Endothelial cell of umbilical vein (primary cell): ENCODE measurements at regions not wholly inside any gene's neighbourhood (a gene's known extent, or its start where the extent isn't known, plus 50 kb on each side); places are given as distances from the start of the nearest gene placed in this dataset.

Experiments
- BruUV-seq: library from RNA; stranded (reverse); fragments of 400-500 nt; replicated peaks from 2 replicates; lab custom pipeline; 2021; lab: Mats Ljungman, UMichigan
- CTCF ChIA-PET: fragments of 300-600, 350-600 bp; sonication (Branson Sonifier 250); formaldehyde crosslinking; loops from one replicate; lab custom pipeline; 2021; ENCODE audit warnings: antibody characterized with exemption, inconsistent platforms; lab: Charles Lee
- POLR2A ChIA-PET: fragments of 300-600, 350-600 bp; sonication (Branson Sonifier 250); formaldehyde crosslinking; loops from one replicate; lab custom pipeline; 2021; ENCODE audit warnings: antibody characterized with exemption, inconsistent platforms; lab: Charles Lee
- DNase-seq: peaks from one replicate; pipeline ENCODE4 v3.0.0-alpha.2; 2011; ENCODE audit warnings: low read depth, low spot score
- FAIRE-seq: peaks from 2 replicates; lab custom pipeline; 2011; peaks lifted over from hg19 to GRCh38; lab: Jason Lieb, UNC
- H2AFZ ChIP-seq: 2 replicates; pipeline ENCODE4 v1.6.0; 2012; ENCODE audit warnings: low read depth, low read length, control low read depth, inconsistent platforms
- H3K27ac ChIP-seq: 2 replicates; pipeline ENCODE4 v1.5.1; 2011; ENCODE audit warnings: low read depth, mild to moderate bottlenecking, control low read depth, low read length, moderate library complexity; ENCODE audit not compliant: insufficient read depth
- H3K27me3 ChIP-seq, 2 experiments: 2 replicates each; pipeline versions ENCODE4 v1.6.0 to v1.6.1; 2011; ENCODE audit warnings: low read length in 2 of 2, mixed read lengths in 1 of 2; ENCODE audit not compliant: control insufficient read depth in 2 of 2, insufficient read depth in 2 of 2
- H3K36me3 ChIP-seq, 2 experiments: 2 replicates in 1 of 2; 3 replicates in 1 of 2; pipeline ENCODE4 v1.5.1; 2011; ENCODE audit warnings: low read length in 2 of 2, mild to moderate bottlenecking in 1 of 2, moderate library complexity in 1 of 2; ENCODE audit not compliant: control insufficient read depth in 2 of 2, insufficient read depth in 2 of 2; ENCODE audit errors: extremely low read depth in 1 of 2
- H3K4me1 ChIP-seq: 3 replicates; pipeline ENCODE4 v1.5.1; 2011; ENCODE audit warnings: mild to moderate bottlenecking, low read length; ENCODE audit not compliant: control insufficient read depth, insufficient read depth; ENCODE audit errors: extremely low read depth
- H3K4me2 ChIP-seq: 2 replicates; pipeline ENCODE4 v1.6.1; 2011; ENCODE audit warnings: low read length, control low read depth, mixed read lengths; ENCODE audit not compliant: insufficient read depth
- H3K4me3 ChIP-seq, 3 experiments: fragments of 200-600 bp in 1 of 3; sonication (generic), shearing (Covaris generic) in 1 of 3; replicated peaks in 1 of 3; 2 replicates each; pipeline ENCODE4 v1.5.1; 2011 to 2016; ENCODE audit warnings: control low read depth in 3 of 3, low read length in 3 of 3, mild to moderate bottlenecking in 2 of 3, inconsistent platforms in 1 of 3, low read depth in 1 of 3, moderate library complexity in 1 of 3; ENCODE audit not compliant: insufficient read depth in 1 of 3
- H3K79me2 ChIP-seq: 2 replicates; pipeline ENCODE4 v1.6.0; 2012; ENCODE audit warnings: low read length, inconsistent platforms; ENCODE audit not compliant: control insufficient read depth, insufficient read depth
- H3K9ac ChIP-seq: replicated peaks from 2 replicates; pipeline ENCODE3; 2011; ENCODE audit warnings: low read length, control low read depth; ENCODE audit not compliant: insufficient read depth; ENCODE audit errors: extremely low read depth
- H3K9me1 ChIP-seq: replicated peaks from 3 replicates; pipeline ENCODE4 v1.6.0; 2011; ENCODE audit warnings: mild to moderate bottlenecking, low read length; ENCODE audit not compliant: control insufficient read depth, insufficient read depth; ENCODE audit errors: extremely low read depth
- H3K9me3 ChIP-seq: replicated peaks from 2 replicates; pipeline ENCODE4 v1.5.1; 2012; ENCODE audit warnings: low read length, inconsistent platforms; ENCODE audit not compliant: control insufficient read depth, insufficient read depth
- H4K20me1 ChIP-seq: replicated peaks from 2 replicates; pipeline ENCODE3; 2011; ENCODE audit warnings: mild to moderate bottlenecking, low read length; ENCODE audit not compliant: control insufficient read depth, insufficient read depth; ENCODE audit errors: extremely low read depth
- EZH2 ChIP-seq: IDR thresholded peaks from 2 replicates; pipeline ENCODE4 v1.6.1; 2012; ENCODE audit warnings: borderline replicate concordance, low read depth, mild to moderate bottlenecking, moderate library complexity, low read length, inconsistent platforms; ENCODE audit not compliant: severe bottlenecking
- FOS ChIP-seq: IDR thresholded peaks from 2 replicates; pipeline ENCODE4 v1.6.1; 2011; ENCODE audit warnings: mild to moderate bottlenecking, low read length, moderate library complexity, borderline replicate concordance; ENCODE audit not compliant: insufficient read depth
- GATA2 ChIP-seq: IDR thresholded peaks from 2 replicates; pipeline ENCODE4 v1.7.0; 2011; ENCODE audit warnings: low read depth, mild to moderate bottlenecking, moderate library complexity, mixed read lengths, low read length; ENCODE audit not compliant: insufficient read length, insufficient read depth
- JUN ChIP-seq: IDR thresholded peaks from 2 replicates; pipeline ENCODE4 v1.6.1; 2011; ENCODE audit warnings: borderline replicate concordance, low read depth; ENCODE audit not compliant: insufficient read length, insufficient read depth
- MYC ChIP-seq: IDR thresholded peaks from one replicate; pipeline ENCODE4 v1.6.1; 2011; ENCODE audit warnings: mild to moderate bottlenecking, low read depth, low read length
- POLR2A ChIP-seq: IDR thresholded peaks from 2 replicates; pipeline ENCODE4 v1.6.1; 2012; ENCODE audit warnings: low read depth, mild to moderate bottlenecking, control low read depth, low read length
- POLR2AphosphoS5 ChIP-seq: IDR thresholded peaks from 2 replicates; pipeline ENCODE4 v1.6.1; 2012; ENCODE audit warnings: low read depth, mild to moderate bottlenecking, control low read depth, low read length, moderate library complexity; ENCODE audit not compliant: insufficient read depth
- dilution Hi-C: fragments of 300-500 bp; cut with MboI; formaldehyde crosslinking; loops from one replicate; pipeline ENCODE4 v1.15.0; 2019; ENCODE audit warnings: low sequenced_read_pairs; ENCODE audit not compliant: extremely low pct_ligation_motif_present
- intact Hi-C: fragments of 100-400 bp; cut with micrococcal nuclease; formaldehyde crosslinking; loops from one replicate; pipeline ENCODE4 v1.10.0; 2022
- TF ChIP-seq, protein P1 (sequence below), 2 donors: IDR thresholded peaks; 1 replicate in 1 of 2; 2 replicates in 1 of 2; pipeline ENCODE4 v1.5.1; 2011; ENCODE audit warnings: low read length in 2 of 2, mild to moderate bottlenecking in 2 of 2, moderate library complexity in 2 of 2, control low read depth in 1 of 2, inconsistent platforms in 1 of 2, low read depth in 1 of 2; ENCODE audit not compliant: insufficient read depth in 1 of 2; ENCODE audit errors: extremely low read depth in 1 of 2
- TF ChIP-seq, protein P2 (sequence below): IDR thresholded peaks from 2 replicates; pipeline ENCODE4 v1.6.1; 2011; ENCODE audit not compliant: insufficient read depth, insufficient read length

- Histone ChIP-seq H3K79me2 (no peaks in the 10 kb centered on the region), H3K4me2 (no peak overlapping the region), H3K27ac (no peak overlapping the region), H3K4me3 (no peak overlapping the region), H3K27me3 (peaks cover 0 to 6% of the 10 kb centered on the region in 2 experiments), H3K9ac (no peak overlapping the region), H3K9me3 (no peaks in the 10 kb centered on the region), H4K20me1 (no peaks in the 10 kb centered on the region), H2AFZ (no peak overlapping the region), H3K9me1 (no peaks in the 10 kb centered on the region), H3K36me3 (no peaks in the 10 kb centered on the region), H3K4me1 (peaks cover 12% of the 10 kb centered on the region)
- DNase-seq (no peak), FAIRE-seq (no peak)
- ChIA-PET POLR2A (no interaction called here), CTCF (no interaction called here)
- no TSS peak for BruUV-seq
- intact Hi-C loops (no loop called here), dilution Hi-C loops (no loop called here)
- TF ChIP-seq POLR2A (no peak), FOS (no peak), EZH2 (no peak), POLR2AphosphoS5 (no peak), JUN (no peak), GATA2 (no peak), MYC (no peak)
- TF ChIP-seq, protein P1, sequence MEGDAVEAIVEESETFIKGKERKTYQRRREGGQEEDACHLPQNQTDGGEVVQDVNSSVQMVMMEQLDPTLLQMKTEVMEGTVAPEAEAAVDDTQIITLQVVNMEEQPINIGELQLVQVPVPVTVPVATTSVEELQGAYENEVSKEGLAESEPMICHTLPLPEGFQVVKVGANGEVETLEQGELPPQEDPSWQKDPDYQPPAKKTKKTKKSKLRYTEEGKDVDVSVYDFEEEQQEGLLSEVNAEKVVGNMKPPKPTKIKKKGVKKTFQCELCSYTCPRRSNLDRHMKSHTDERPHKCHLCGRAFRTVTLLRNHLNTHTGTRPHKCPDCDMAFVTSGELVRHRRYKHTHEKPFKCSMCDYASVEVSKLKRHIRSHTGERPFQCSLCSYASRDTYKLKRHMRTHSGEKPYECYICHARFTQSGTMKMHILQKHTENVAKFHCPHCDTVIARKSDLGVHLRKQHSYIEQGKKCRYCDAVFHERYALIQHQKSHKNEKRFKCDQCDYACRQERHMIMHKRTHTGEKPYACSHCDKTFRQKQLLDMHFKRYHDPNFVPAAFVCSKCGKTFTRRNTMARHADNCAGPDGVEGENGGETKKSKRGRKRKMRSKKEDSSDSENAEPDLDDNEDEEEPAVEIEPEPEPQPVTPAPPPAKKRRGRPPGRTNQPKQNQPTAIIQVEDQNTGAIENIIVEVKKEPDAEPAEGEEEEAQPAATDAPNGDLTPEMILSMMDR (IDR thresholded peaks at IDR 0.05; ENCODE audit: extremely low read depth in 1 of 2, insufficient read depth in 1 of 2, low read depth in 1 of 2, low read length in 2 of 2) = no peak
- TF ChIP-seq, protein P2, sequence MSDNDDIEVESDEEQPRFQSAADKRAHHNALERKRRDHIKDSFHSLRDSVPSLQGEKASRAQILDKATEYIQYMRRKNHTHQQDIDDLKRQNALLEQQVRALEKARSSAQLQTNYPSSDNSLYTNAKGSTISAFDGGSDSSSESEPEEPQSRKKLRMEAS = no peak
These were observed 125.7 kb upstream of the ARID1B start for GRCh38 chr6:156651486-156651885.
